GM12892 (cell line): ENCODE measurements at regions not wholly inside any gene's neighbourhood (a gene's known extent, or its start where the extent isn't known, plus 50 kb on each side); places are given as distances from the start of the nearest gene placed in this dataset.
"Not testable (repeated sequence)": the region's sequence is repeated elsewhere in the genome, so short reads cannot be mapped to it uniquely, and the experiment has no call there.

ENCODE experiments used
- DNase-seq: peaks from one replicate; pipeline ENCODE4 v3.0.0; 2011; ENCODE audit not compliant: insufficient read length
- FAIRE-seq: peaks from 2 replicates; lab custom pipeline; 2011; peaks lifted over from hg19 to GRCh38; lab: Jason Lieb, UNC
- POLR2A ChIP-seq: IDR thresholded peaks from 2 replicates; pipeline ENCODE4 v1.6.1; 2011; ENCODE audit warnings: low read depth, low read length, control low read depth
- POLR2AphosphoS5 ChIP-seq: IDR thresholded peaks from 2 replicates; pipeline ENCODE4 v1.6.1; 2011; ENCODE audit warnings: low read depth, low read length, control low read depth
- TAF1 ChIP-seq: IDR thresholded peaks from 2 replicates; pipeline ENCODE4 v1.6.1; 2011; ENCODE audit warnings: low read depth, mild to moderate bottlenecking, control low read depth, low read length, borderline replicate concordance

GRCh38 chr6:71808865-71809264 lies 77.5 kb upstream of the RIMS1 start:
- no peak for TF ChIP-seq POLR2AphosphoS5
- FAIRE-seq = no peak

GRCh38 chr6:71810880-71811279 lies 75.5 kb upstream of the RIMS1 start:
- no peak for FAIRE-seq
- DNase-seq = no peak
- TF ChIP-seq POLR2A = no peak
- TF ChIP-seq TAF1 = no peak
- no peak for TF ChIP-seq POLR2AphosphoS5

More at GRCh38 chr6:71808865-71809264, 77.5 kb upstream of the RIMS1 start:
- DNase-seq = no peak

GRCh38 chr6:71822625-71823024 lies 63.7 kb upstream of the RIMS1 start:
- TF ChIP-seq POLR2AphosphoS5 (no peak), POLR2A (no peak), TAF1 (no peak)
- no peak for DNase-seq
- FAIRE-seq = no peak

DNA sequence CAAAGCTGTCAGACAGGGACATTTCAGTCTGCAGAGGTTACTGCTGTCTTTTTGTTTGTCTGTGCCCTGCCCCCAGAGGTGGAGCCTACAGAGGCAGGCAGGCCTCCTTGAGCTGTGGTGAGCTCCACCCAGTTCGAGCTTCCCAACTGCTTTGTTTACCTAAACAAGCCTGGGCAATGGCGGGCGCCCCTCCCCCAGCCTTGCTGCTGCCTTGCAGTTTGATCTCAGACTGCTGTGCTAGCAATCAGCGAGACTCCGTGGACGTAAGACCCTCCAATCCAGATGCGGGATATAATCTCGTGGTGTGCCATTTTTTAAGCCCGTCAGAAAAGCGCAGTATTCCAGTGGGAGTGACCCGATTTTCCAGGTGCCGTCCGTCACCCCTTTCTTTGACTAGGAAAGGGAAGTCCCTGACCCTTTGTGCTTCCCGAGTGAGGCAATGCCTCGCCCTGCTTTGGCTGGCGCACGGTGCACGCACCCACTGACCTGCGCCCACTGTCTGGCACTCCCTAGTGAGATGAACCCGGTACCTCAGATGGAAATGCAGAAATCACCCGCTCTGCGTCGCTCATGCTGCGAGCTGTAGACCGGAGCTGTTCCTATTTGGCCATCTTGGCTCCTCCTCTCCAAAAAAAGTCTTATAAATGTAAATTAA lies 54.1 kb upstream of the RIMS1 start:
- not testable (repeated sequence) for FAIRE-seq, DNase-seq
